ENCODE measurements at regions not wholly inside any gene's neighbourhood (a gene's known extent, or its start where the extent isn't known, plus 50 kb on each side); places are given as distances from the start of the nearest gene placed in this dataset.
"Not testable (repeated sequence)": the region's sequence is repeated elsewhere in the genome, so short reads cannot be mapped to it uniquely, and the experiment has no call there.

DNA sequence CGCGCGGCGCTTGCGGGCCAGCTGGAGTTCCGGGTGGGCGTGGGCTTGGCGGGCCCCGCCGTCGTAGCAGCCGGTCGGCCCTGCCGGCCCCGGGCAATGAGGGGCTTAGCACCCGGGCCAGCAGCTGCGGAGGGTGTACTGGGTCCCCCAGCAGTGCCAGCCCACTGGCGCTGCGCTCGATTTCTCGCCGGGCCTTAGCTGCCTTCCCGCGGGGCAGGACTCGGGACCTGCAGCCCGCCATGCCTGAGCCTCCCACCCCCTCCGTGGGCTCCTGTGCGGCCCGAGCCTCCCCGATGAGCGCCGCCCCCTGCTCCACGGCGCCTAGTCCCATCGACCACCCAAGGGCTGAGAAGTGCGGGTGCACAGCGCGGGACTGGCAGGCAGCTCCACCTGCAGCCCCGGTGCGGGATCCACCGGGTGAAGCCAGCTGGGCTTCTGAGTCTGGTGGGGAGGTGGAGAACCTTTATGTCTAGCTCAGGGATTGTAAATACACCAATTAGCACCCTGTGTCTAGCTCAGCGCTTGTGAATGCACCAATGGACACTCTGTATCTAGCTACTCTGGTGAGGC, 99.4 kb upstream of the NRBF2 start:
- not testable (repeated sequence) for H3K9ac ChIP-seq (ENCODE audit: low read length); H3K27ac ChIP-seq (ENCODE audit: low read depth, low read length); H3K36me3 ChIP-seq (ENCODE audit: control insufficient read depth, insufficient read depth, low read length); H3K27me3 ChIP-seq (ENCODE audit: control insufficient read depth, insufficient read depth, low read length); H3K4me3 ChIP-seq (ENCODE audit: low read length); H3K4me1 ChIP-seq (ENCODE audit: control insufficient read depth, insufficient read depth, low read length)

DNA sequence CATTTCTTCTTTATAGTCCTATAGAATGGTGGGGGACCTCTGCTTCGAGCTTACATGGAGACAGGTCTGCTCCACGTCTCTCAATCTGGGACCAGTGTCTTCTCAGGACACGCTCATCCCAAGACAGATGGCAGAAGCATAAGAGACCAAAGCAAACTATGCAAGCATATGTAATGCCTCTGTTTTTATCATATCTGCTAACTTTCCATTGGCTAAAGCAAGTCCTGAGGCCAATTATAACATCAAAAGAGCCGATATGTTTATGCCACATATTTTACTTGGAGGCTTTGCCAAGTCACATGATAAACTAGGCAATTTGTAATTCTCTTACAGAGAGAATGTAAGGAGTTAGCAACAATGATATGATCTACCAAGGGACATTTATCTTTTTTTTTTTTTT, 102.6 kb upstream of the NRBF2 start:
- Histone ChIP-seq H3K9ac (ENCODE audit: low read length) (no peak overlapping the region), H3K27ac (ENCODE audit: low read depth, low read length) (no peak overlapping the region), H3K4me3 (ENCODE audit: low read length) (no peak overlapping the region), H3K4me1 (ENCODE audit: control insufficient read depth, insufficient read depth, low read length) (no peaks in the 10 kb centered on the region), H3K27me3 (ENCODE audit: control insufficient read depth, insufficient read depth, low read length) (no peaks in the 10 kb centered on the region), H3K36me3 (ENCODE audit: control insufficient read depth, insufficient read depth, low read length) (no peaks in the 10 kb centered on the region)

DNA sequence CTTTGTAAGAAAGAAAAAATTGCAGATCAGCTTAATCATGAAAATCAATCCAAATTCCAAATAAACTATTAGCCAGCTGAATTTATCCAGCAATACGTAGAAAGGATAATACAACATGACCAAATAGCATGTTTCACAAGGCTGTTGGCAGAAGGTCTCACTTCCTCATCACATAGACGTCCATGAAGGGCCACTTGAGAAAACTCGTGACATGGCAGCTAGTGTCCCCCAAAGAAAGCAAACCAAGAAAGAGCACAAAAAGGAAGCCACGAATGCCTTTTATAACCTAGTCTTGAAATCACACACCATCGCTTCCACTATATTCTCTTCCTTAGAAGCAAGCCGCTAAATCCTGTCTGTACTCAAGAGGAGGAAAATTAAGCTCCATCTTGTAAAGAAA, 105.6 kb upstream of the NRBF2 start:
- Histone ChIP-seq H3K9ac (ENCODE audit: low read length) (no peak overlapping the region), H3K4me3 (ENCODE audit: low read length) (no peak overlapping the region), H3K27me3 (ENCODE audit: control insufficient read depth, insufficient read depth, low read length) (no peaks in the 10 kb centered on the region), H3K27ac (ENCODE audit: low read depth, low read length) (no peak overlapping the region), H3K4me1 (ENCODE audit: control insufficient read depth, insufficient read depth, low read length) (no peaks in the 10 kb centered on the region), H3K36me3 (ENCODE audit: control insufficient read depth, insufficient read depth, low read length) (no peaks in the 10 kb centered on the region)

DNA sequence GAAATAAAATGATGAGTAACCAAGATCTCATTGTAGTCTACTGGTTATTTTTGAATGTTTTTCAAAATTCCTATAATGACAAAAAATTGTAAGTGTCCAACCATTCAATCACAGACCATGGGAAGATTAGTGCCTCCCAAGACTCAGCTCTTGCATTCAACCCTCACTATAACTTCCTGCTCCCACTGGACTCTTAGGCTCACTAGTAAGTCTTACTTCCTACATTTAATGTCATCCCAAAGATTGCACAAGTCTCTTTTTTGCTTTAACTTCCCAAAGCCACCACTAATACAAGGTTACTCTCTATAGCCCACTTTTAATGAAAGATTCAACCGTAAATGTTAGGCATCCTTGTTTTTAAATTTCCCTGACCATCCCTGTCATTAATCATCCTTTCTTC, 111.9 kb upstream of the NRBF2 start:
- Histone ChIP-seq H3K27ac (ENCODE audit: low read depth, low read length) (no peak overlapping the region), H3K27me3 (ENCODE audit: control insufficient read depth, insufficient read depth, low read length) (no peaks in the 10 kb centered on the region), H3K4me3 (ENCODE audit: low read length) (no peak overlapping the region), H3K36me3 (ENCODE audit: control insufficient read depth, insufficient read depth, low read length) (no peaks in the 10 kb centered on the region), H3K4me1 (ENCODE audit: control insufficient read depth, insufficient read depth, low read length) (no peaks in the 10 kb centered on the region), H3K9ac (ENCODE audit: low read length) (no peak overlapping the region)

DNA sequence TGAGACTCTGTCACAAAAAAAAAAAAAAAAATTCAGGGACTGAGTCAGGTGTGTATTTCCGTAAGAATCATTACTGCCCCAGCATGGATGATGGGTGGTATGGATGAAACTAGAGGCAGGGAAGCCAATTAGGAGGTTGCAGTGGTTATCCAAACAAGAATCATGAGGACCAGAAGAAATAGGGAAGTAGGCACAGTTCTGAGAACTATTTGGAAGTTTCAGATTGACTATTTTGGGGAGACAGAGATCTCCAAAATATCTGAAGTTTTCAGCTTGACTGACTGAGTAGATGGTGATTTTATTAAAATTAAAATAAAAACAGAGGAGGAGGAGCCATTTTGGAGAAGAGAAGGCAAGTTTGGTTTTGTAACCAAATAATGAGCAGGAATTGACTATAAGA, 119.4 kb upstream of the NRBF2 start:
- H3K36me3 ChIP-seq (ENCODE audit: control insufficient read depth, insufficient read depth, low read length) = no peaks in the 10 kb centered on the region
- H3K4me1 ChIP-seq (ENCODE audit: control insufficient read depth, insufficient read depth, low read length) = no peaks in the 10 kb centered on the region
- H3K27ac ChIP-seq (ENCODE audit: low read depth, low read length) = no peak overlapping the region
- no peaks in the 10 kb centered on the region for H3K27me3 ChIP-seq (ENCODE audit: control insufficient read depth, insufficient read depth, low read length)
- no peak overlapping the region for H3K9ac ChIP-seq (ENCODE audit: low read length)
- no peak overlapping the region for H3K4me3 ChIP-seq (ENCODE audit: low read length)

DNA sequence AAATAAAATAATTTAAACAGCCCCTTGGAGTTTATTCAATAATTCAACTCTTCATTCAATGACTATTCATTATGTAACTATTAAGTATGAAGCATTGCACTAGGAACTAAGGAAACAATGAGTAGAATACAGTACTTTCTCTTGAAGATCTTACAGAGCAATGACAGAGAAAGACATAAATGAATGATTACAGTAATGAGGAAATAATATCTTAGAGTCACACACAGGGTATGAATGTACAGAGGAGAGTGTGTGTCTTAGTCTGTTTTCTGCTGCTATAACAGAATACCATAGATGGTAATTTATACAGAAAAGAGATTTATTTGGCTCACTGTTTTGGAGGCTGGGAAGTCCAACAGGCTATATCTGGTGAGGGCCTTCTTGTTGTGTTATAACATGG, 120.5 kb upstream of the NRBF2 start:
- H3K27ac ChIP-seq (ENCODE audit: low read depth, low read length) = no peak overlapping the region
- H3K4me3 ChIP-seq (ENCODE audit: low read length) = no peak overlapping the region
- H3K9ac ChIP-seq (ENCODE audit: low read length) = no peak overlapping the region
- H3K27me3 ChIP-seq (ENCODE audit: control insufficient read depth, insufficient read depth, low read length) = no peaks in the 10 kb centered on the region
- H3K4me1 ChIP-seq (ENCODE audit: control insufficient read depth, insufficient read depth, low read length) = no peaks in the 10 kb centered on the region
- no peaks in the 10 kb centered on the region for H3K36me3 ChIP-seq (ENCODE audit: control insufficient read depth, insufficient read depth, low read length)

DNA sequence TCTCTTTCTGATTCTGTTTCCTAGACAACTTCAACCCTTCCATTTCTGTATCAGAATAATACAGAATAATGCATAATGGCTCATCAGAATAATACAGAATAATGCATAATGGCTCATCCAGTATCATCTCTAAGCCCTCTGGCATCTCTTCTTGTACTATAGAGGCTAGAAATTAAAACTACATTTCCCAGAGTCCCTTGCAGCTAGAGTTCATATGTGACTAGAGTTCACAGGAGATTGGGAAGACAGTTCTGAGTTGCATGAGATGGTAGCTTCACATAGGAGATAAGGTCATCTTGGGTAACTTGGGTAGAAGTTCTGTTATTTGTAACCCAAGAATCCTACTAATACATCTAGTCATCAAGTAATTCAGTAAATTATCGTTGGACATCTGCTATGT, 122.9 kb upstream of the NRBF2 start:
- H3K36me3 ChIP-seq (ENCODE audit: control insufficient read depth, insufficient read depth, low read length) = no peaks in the 10 kb centered on the region
- no peak overlapping the region for H3K4me3 ChIP-seq (ENCODE audit: low read length)
- no peaks in the 10 kb centered on the region for H3K27me3 ChIP-seq (ENCODE audit: control insufficient read depth, insufficient read depth, low read length)
- H3K27ac ChIP-seq (ENCODE audit: low read depth, low read length) = no peak overlapping the region
- no peaks in the 10 kb centered on the region for H3K4me1 ChIP-seq (ENCODE audit: control insufficient read depth, insufficient read depth, low read length)
- H3K9ac ChIP-seq (ENCODE audit: low read length) = no peak overlapping the region

DNA sequence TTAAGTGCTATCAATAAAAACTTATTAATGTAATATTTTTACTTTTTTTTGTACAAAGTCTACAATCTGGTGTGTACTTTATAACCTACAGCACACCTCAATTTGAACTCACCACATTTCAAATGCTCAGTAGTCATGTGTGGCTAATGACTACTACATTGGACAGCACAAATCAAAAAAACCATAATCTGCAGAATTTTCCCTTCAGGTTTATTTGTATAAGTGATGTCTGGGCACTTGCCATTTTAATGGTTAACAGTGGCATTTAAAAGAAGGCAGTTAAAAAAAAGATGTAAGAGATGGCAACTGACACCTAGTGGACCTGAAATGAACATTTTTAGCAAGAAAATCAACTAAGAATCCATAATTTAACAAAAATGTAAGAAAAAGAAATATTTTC, 124.6 kb upstream of the NRBF2 start:
- H3K9ac ChIP-seq (ENCODE audit: low read length) = no peak overlapping the region
- no peaks in the 10 kb centered on the region for H3K36me3 ChIP-seq (ENCODE audit: control insufficient read depth, insufficient read depth, low read length)
- no peaks in the 10 kb centered on the region for H3K4me1 ChIP-seq (ENCODE audit: control insufficient read depth, insufficient read depth, low read length)
- no peaks in the 10 kb centered on the region for H3K27me3 ChIP-seq (ENCODE audit: control insufficient read depth, insufficient read depth, low read length)
- H3K4me3 ChIP-seq (ENCODE audit: low read length) = no peak overlapping the region
- H3K27ac ChIP-seq (ENCODE audit: low read depth, low read length) = no peak overlapping the region

DNA sequence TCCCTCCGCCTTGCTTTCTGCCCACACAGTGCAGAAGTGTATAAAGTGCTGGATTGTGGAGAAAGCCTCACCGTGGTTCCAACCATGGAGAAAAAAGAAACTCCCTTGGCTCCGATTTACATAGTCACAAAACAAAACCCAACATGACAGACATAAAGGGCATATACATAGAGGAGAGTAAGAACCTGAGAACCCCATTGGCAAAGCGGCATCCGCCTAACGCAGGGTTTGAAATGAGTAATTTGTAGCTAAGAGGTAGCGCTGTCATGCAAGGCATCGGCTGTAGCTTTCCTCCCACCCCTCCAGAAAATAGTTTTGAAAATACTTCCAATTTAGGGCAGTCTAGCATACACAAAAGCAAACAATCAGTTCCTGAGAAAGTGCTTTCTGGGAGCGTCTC, 126.0 kb upstream of the NRBF2 start:
- H3K27ac ChIP-seq (ENCODE audit: low read depth, low read length) = no peak overlapping the region
- H3K27me3 ChIP-seq (ENCODE audit: control insufficient read depth, insufficient read depth, low read length) = no peaks in the 10 kb centered on the region
- H3K36me3 ChIP-seq (ENCODE audit: control insufficient read depth, insufficient read depth, low read length) = no peaks in the 10 kb centered on the region
- no peak overlapping the region for H3K9ac ChIP-seq (ENCODE audit: low read length)
- H3K4me3 ChIP-seq (ENCODE audit: low read length) = no peak overlapping the region
- H3K4me1 ChIP-seq (ENCODE audit: control insufficient read depth, insufficient read depth, low read length) = no peaks in the 10 kb centered on the region

DNA sequence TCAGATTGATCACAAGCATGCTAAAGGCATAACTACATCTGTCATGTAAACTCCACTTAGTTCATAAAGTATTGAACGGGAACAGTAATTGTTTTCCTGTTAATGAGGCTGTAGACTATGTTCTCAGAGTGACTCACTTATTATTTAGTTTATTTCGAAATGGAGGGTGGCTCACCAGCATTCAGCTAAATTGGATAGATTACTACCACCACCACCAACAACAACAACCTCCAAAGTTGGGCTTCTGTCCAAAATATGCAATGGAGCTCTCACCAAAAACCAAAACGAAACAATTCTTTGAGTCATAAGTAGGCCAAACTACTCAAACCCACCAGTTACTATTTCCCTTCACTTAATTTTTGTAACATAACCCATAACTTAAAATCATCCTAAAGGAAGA, 127.9 kb upstream of the NRBF2 start:
- Histone ChIP-seq H3K9ac (ENCODE audit: low read length) (no peak overlapping the region), H3K27ac (ENCODE audit: low read depth, low read length) (no peak overlapping the region), H3K4me3 (ENCODE audit: low read length) (no peak overlapping the region), H3K36me3 (ENCODE audit: control insufficient read depth, insufficient read depth, low read length) (no peaks in the 10 kb centered on the region), H3K4me1 (ENCODE audit: control insufficient read depth, insufficient read depth, low read length) (no peaks in the 10 kb centered on the region), H3K27me3 (ENCODE audit: control insufficient read depth, insufficient read depth, low read length) (no peaks in the 10 kb centered on the region)

DNA sequence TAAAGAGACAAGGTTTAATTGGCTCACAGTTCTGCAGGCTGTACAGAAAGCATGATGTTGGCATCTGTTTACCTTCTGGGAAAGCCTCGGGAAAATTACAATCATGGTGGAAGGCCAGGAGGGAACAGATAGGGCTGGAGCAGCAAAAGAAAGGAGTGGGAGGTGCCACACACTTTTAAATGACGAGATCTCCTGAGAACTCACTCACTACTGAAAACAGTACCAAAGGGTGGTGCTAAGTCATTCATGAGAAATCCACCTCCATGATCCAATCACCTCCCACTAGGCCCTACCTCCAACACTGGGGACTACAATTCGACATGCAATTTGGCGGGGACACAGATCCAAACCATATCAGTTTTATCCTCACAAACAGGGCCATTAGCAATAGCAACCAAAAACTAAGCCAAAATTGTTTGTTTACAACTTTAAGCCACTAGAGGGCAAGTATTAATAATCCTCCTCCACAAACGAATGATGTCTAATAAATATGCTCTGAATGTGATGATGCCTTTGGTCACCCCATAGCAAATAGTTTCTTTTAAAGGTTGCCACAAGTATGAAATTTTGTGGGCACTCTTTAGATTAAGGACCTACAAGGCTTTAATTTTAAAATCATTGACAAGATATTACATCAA, 129.2 kb upstream of the NRBF2 start:
- Histone ChIP-seq H3K36me3 (ENCODE audit: control insufficient read depth, insufficient read depth, low read length) (no peaks in the 10 kb centered on the region), H3K27me3 (ENCODE audit: control insufficient read depth, insufficient read depth, low read length) (no peaks in the 10 kb centered on the region), H3K27ac (ENCODE audit: low read depth, low read length) (no peak overlapping the region), H3K9ac (ENCODE audit: low read length) (no peak overlapping the region), H3K4me3 (ENCODE audit: low read length) (no peak overlapping the region), H3K4me1 (ENCODE audit: control insufficient read depth, insufficient read depth, low read length) (no peaks in the 10 kb centered on the region)

DNA sequence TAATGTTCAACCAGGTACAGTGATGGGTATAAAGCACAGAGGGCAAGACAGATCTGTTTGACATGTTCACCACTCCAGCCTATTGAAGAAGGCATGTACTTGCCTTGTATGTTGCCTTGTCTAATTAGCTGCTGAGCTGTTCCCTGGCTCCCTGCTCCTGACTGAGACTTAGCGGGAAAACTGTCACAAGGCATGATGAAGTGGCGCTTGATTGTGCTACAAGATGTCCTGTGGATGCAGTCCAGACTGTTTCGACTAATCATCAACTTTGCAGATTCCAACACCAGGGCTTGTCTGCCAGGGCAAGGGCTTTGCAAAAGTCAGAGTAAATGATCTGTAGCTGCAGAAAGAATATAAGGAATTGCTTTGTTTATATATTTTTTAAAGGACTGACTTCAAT, 136.2 kb upstream of the NRBF2 start:
- H3K27ac ChIP-seq (ENCODE audit: low read depth, low read length) = no peak overlapping the region
- H3K27me3 ChIP-seq (ENCODE audit: control insufficient read depth, insufficient read depth, low read length) = no peaks in the 10 kb centered on the region
- no peaks in the 10 kb centered on the region for H3K36me3 ChIP-seq (ENCODE audit: control insufficient read depth, insufficient read depth, low read length)
- H3K9ac ChIP-seq (ENCODE audit: low read length) = no peak overlapping the region
- no peak overlapping the region for H3K4me3 ChIP-seq (ENCODE audit: low read length)
- H3K4me1 ChIP-seq (ENCODE audit: control insufficient read depth, insufficient read depth, low read length) = no peaks in the 10 kb centered on the region

DNA sequence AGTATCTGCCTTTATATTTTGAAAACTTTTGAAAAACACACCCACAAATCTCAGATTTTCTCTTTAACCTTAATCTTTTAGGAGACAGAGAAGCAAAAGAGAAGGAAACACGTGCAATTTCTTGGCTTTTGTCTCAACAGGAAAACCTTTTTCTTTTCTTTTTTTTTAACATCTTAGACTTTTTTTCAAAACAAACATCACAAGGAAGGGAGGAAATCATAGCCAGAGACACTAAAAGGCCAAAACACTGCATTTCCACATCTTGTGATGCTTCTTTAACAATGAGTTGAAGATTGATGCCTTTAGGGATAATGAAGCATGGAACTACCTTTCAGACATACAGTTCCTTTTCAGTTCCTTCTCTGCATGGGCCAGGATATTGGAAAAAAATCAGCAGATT, 136.6 kb upstream of the NRBF2 start:
- Histone ChIP-seq H3K36me3 (ENCODE audit: control insufficient read depth, insufficient read depth, low read length) (no peaks in the 10 kb centered on the region), H3K27ac (ENCODE audit: low read depth, low read length) (no peak overlapping the region), H3K27me3 (ENCODE audit: control insufficient read depth, insufficient read depth, low read length) (no peaks in the 10 kb centered on the region), H3K4me3 (ENCODE audit: low read length) (no peak overlapping the region), H3K9ac (ENCODE audit: low read length) (no peak overlapping the region), H3K4me1 (ENCODE audit: control insufficient read depth, insufficient read depth, low read length) (no peaks in the 10 kb centered on the region)
